ENCODE measurements at regions not wholly inside any gene's neighbourhood (a gene's known extent, or its start where the extent isn't known, plus 50 kb on each side); places are given as distances from the start of the nearest gene placed in this dataset.

GRCh38 chr12:4086481-4086880 is 187.1 kb upstream of the CCND2 start:
- in situ Hi-C loops (cut with MboI; ENCODE audit: low pct_unique_long_range_greater_than_20kb, low sequenced_read_pairs, unreplicated experiment) = no loop called here
- no peak for TF ChIP-seq CTCF (IDR thresholded peaks at IDR 0.05; ENCODE audit: extremely low read depth, insufficient read depth, missing control alignments)
- DNase-seq (ENCODE audit: low spot score) = peak; percentile 27

GRCh38 chr12:4084573-4084972 is 189.0 kb upstream of the CCND2 start:
- in situ Hi-C loops (cut with MboI; ENCODE audit: low pct_unique_long_range_greater_than_20kb, low sequenced_read_pairs, unreplicated experiment) = no loop called here
- no peak for DNase-seq (ENCODE audit: low spot score)
- no peak for TF ChIP-seq CTCF (IDR thresholded peaks at IDR 0.05; ENCODE audit: extremely low read depth, insufficient read depth, missing control alignments)

GRCh38 chr12:4082809-4083403 is 190.7 kb upstream of the CCND2 start:
- in situ Hi-C loops (cut with MboI; ENCODE audit: low pct_unique_long_range_greater_than_20kb, low sequenced_read_pairs, unreplicated experiment) = no loop called here
- no peak for TF ChIP-seq CTCF (IDR thresholded peaks at IDR 0.05; ENCODE audit: extremely low read depth, insufficient read depth, missing control alignments)
- no peak for DNase-seq (ENCODE audit: low spot score)

GRCh38 chr12:4080213-4080612 is 193.3 kb upstream of the CCND2 start:
- DNase-seq (ENCODE audit: low spot score) = no peak
- TF ChIP-seq CTCF (IDR thresholded peaks at IDR 0.05; ENCODE audit: extremely low read depth, insufficient read depth, missing control alignments) = no peak
- in situ Hi-C loops (cut with MboI; ENCODE audit: low pct_unique_long_range_greater_than_20kb, low sequenced_read_pairs, unreplicated experiment) = no loop called here

GRCh38 chr12:4074129-4074528 is 199.4 kb upstream of the CCND2 start:
- DNase-seq (ENCODE audit: low spot score) = no peak
- TF ChIP-seq CTCF (IDR thresholded peaks at IDR 0.05; ENCODE audit: extremely low read depth, insufficient read depth, missing control alignments) = no peak
- in situ Hi-C loops (cut with MboI; ENCODE audit: low pct_unique_long_range_greater_than_20kb, low sequenced_read_pairs, unreplicated experiment) = no loop called here

DNA sequence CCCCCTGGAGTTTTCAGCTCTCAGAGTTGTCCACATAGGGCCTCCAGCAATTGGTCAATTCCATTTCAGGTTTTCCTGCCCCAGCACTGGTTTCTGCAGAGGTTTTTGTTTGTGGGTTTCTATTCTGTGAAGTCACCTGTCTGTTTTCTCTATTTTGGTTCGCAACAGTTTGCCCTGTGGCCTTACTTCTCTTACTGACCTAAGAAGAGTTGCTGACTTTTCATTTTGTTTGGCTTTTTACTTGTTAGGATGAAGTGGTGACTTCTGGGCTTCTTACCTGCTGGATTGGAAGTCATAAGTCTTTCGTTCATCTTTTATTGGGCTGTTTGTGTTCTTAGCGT is 196.4 kb upstream of the PARP11 start:
- in situ Hi-C loops (cut with MboI; ENCODE audit: low pct_unique_long_range_greater_than_20kb, low sequenced_read_pairs, unreplicated experiment) = no loop called here
- peak; percentile 23 for DNase-seq (ENCODE audit: low spot score)
- no peak for TF ChIP-seq CTCF (IDR thresholded peaks at IDR 0.05; ENCODE audit: extremely low read depth, insufficient read depth, missing control alignments)
